ENCODE measurements at regions not wholly inside any gene's neighbourhood (a gene's known extent, or its start where the extent isn't known, plus 50 kb on each side); places are given as distances from the start of the nearest gene placed in this dataset.

DNA sequence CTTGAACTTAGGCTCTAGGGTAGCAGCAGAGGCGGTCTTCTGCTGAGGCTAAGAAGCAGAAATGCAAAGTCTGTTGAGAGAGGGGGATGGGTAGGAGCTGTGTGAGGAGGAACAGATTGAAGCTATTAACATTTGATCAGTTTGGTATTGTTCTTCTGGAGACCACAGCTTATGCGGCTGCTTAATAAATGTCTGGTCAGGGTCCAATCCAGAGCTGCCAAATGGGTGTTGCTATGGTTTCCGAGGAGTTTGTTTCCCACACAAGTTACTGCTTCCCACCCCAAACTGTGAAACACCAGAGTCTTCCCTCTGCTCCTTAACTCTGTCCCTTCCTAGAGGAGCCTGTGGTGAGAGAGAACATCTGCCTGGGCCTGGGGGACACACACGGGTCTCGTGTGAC lies 142.2 kb upstream of the KLF4 start:
- TF ChIP-seq, protein P1, sequence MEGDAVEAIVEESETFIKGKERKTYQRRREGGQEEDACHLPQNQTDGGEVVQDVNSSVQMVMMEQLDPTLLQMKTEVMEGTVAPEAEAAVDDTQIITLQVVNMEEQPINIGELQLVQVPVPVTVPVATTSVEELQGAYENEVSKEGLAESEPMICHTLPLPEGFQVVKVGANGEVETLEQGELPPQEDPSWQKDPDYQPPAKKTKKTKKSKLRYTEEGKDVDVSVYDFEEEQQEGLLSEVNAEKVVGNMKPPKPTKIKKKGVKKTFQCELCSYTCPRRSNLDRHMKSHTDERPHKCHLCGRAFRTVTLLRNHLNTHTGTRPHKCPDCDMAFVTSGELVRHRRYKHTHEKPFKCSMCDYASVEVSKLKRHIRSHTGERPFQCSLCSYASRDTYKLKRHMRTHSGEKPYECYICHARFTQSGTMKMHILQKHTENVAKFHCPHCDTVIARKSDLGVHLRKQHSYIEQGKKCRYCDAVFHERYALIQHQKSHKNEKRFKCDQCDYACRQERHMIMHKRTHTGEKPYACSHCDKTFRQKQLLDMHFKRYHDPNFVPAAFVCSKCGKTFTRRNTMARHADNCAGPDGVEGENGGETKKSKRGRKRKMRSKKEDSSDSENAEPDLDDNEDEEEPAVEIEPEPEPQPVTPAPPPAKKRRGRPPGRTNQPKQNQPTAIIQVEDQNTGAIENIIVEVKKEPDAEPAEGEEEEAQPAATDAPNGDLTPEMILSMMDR (conservative IDR thresholded peaks at IDR 0.05; ENCODE audit: low read depth in 2 of 2), result no peak
- TF ChIP-seq, protein P2, sequence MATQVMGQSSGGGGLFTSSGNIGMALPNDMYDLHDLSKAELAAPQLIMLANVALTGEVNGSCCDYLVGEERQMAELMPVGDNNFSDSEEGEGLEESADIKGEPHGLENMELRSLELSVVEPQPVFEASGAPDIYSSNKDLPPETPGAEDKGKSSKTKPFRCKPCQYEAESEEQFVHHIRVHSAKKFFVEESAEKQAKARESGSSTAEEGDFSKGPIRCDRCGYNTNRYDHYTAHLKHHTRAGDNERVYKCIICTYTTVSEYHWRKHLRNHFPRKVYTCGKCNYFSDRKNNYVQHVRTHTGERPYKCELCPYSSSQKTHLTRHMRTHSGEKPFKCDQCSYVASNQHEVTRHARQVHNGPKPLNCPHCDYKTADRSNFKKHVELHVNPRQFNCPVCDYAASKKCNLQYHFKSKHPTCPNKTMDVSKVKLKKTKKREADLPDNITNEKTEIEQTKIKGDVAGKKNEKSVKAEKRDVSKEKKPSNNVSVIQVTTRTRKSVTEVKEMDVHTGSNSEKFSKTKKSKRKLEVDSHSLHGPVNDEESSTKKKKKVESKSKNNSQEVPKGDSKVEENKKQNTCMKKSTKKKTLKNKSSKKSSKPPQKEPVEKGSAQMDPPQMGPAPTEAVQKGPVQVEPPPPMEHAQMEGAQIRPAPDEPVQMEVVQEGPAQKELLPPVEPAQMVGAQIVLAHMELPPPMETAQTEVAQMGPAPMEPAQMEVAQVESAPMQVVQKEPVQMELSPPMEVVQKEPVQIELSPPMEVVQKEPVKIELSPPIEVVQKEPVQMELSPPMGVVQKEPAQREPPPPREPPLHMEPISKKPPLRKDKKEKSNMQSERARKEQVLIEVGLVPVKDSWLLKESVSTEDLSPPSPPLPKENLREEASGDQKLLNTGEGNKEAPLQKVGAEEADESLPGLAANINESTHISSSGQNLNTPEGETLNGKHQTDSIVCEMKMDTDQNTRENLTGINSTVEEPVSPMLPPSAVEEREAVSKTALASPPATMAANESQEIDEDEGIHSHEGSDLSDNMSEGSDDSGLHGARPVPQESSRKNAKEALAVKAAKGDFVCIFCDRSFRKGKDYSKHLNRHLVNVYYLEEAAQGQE (IDR thresholded peaks at IDR 0.05; ENCODE audit: unreplicated experiment), result no peak
- TF ChIP-seq POLR2AphosphoS5 (IDR thresholded peaks at IDR 0.05; ENCODE audit: low read depth) (no peak), EZH2 (IDR thresholded peaks at IDR 0.05; ENCODE audit: low read depth, unreplicated experiment) (no peak), CREB1 (CRISPR knock-in tag; IDR thresholded peaks at IDR 0.05; ENCODE audit: low read depth) (no peak), EZH2phosphoT487 (IDR thresholded peaks at IDR 0.05; ENCODE audit: unreplicated experiment) (no peak)
- TF ChIP-seq, protein P3, sequence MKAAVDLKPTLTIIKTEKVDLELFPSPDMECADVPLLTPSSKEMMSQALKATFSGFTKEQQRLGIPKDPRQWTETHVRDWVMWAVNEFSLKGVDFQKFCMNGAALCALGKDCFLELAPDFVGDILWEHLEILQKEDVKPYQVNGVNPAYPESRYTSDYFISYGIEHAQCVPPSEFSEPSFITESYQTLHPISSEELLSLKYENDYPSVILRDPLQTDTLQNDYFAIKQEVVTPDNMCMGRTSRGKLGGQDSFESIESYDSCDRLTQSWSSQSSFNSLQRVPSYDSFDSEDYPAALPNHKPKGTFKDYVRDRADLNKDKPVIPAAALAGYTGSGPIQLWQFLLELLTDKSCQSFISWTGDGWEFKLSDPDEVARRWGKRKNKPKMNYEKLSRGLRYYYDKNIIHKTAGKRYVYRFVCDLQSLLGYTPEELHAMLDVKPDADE (IDR thresholded peaks at IDR 0.05), result no peak

Data from GM23338 (cell line).